Pancreas (tissue), 10 donors: ENCODE measurements at regions not wholly inside any gene's neighbourhood (a gene's known extent, or its start where the extent isn't known, plus 50 kb on each side); places are given as distances from the start of the nearest gene placed in this dataset.

Source experiments
- ATAC-seq, 4 donors: fragments of 200-7000 bp; cut with Tn5 transposase; one replicate each; pipeline versions ENCODE4 v1.8.0 to v1.9.1; 2020; ENCODE audit warnings: mild to moderate bottlenecking in 4 of 4, moderate library complexity in 4 of 4
- DNase-seq, 6 donors: peaks; one replicate each; pipeline ENCODE4 v3.0.0-alpha.2; 2020
- FAIRE-seq: peaks from 2 replicates; lab custom pipeline; 2012; peaks lifted over from hg19 to GRCh38; lab: Jason Lieb, UNC
- H3K27ac ChIP-seq, 4 donors: fragments of 200-600 bp; sonication (generic); 1 replicate in 3 of 4; 2 replicates in 1 of 4; pipeline versions ENCODE4 v1.5.0 to v1.8.0; 2020
- H3K27me3 ChIP-seq, 4 donors: fragments of 200-600 bp; one replicate each; pipeline ENCODE4 v1.8.0; 2021
- H3K36me3 ChIP-seq, 3 donors: fragments of 200-600 bp; sonication (generic) in 1 of 3; one replicate each; pipeline versions ENCODE4 v1.5.0 to v1.8.0; 2020 to 2021
- H3K4me1 ChIP-seq, 3 donors: fragments of 200-600 bp; one replicate each; pipeline ENCODE4 v1.8.0; 2021
- H3K4me3 ChIP-seq, 4 donors: fragments of 200-600 bp; sonication (generic) in 2 of 4; one replicate each; pipeline versions ENCODE4 v1.5.0 to v1.8.0; 2020 to 2021
- H3K9me3 ChIP-seq, 4 donors: fragments of 200-600 bp; one replicate each; pipeline ENCODE4 v1.8.0; 2021
- CTCF ChIP-seq, 4 donors: fragments of 200-600 bp; sonication (generic) in 3 of 4; IDR thresholded peaks; one replicate each; pipeline versions ENCODE4 v1.5.0 to v1.8.0; 2021; ENCODE audit warnings: antibody characterized with exemption in 4 of 4
- WGBS, 2 donors: extraction: QIAGEN DNeasy Blood & Tissue Kit; methylation state at CpG; one replicate each; pipeline ENCODE4 v1.1.7; 2013; 5-methylcytosine and 5-hydroxymethylcytosine counted together
- intact Hi-C, 3 donors: fragments of 100-400 bp; cut with DNase I; formaldehyde crosslinking; loops; one replicate each; pipeline versions ENCODE4 v1.11.1 to v1.14.2; 2022
- donor health status: healthy with polysubstance abuse.
- donor health status: DM: no; HTN: no; CAD: no; lungs with moderate emphysema.
- donor health status: DM: no; HTN: no; CAD: no.
- donor health status: control.
- donor health status: control.
- donor health status: Bipolar disorder and iron deficiency.
- donor health status: DM: yes; HTN: yes; CAD: no.
- donor health status: DM: no; HTN: no; CAD: no.
- donor health status: DM: no; HTN: no; CAD: no.
- donor health status: DM: yes; HTN: yes; CAD: no.

- TF ChIP-seq CTCF (IDR thresholded peaks at IDR 0.05): no peak
- FAIRE-seq: no peak
- H3K27me3 ChIP-seq: no peaks in the 10 kb centered on the region
- no peak overlapping the region for H3K4me3 ChIP-seq
- H3K9me3 ChIP-seq: no peaks in the 10 kb centered on the region
- no peak for ATAC-seq
- no peak for DNase-seq
- intact Hi-C loops: no loop called here
- H3K4me1 ChIP-seq: no peaks in the 10 kb centered on the region
- no peaks in the 10 kb centered on the region for H3K36me3 ChIP-seq
- no peak overlapping the region for H3K27ac ChIP-seq
Measured at GRCh38 chr20:11853359-11853758, 64.3 kb upstream of the BTBD3 start.

DNA sequence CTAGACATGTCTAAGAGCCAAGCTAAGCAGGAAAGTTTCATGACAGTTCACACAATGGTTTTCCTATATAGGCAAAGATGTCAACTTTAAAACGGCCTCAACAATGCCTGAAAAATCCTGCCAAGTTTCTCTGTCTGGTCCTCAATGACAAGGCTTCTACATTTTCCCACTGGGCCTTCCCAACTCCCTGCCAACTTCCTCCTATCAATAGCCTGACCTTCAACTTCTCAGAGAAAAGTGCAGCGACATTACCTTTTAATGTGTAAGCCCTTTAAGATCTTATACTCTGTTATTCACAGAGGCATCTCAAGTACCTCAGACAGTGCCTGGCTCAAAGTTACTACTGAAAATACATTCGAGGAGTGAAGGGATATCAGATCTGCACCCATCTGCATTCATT, 56.2 kb upstream of the BTBD3 start:
- ATAC-seq (peak in 3 of 4 donors; percentile 14 to 78 (median 34)), DNase-seq (no peak), FAIRE-seq (no peak)
- Histone ChIP-seq H3K4me1 (peaks cover 0 to 8% (median 0%) of the 10 kb centered on the region in 3 donors), H3K9me3 (no peaks in the 10 kb centered on the region), H3K27me3 (no peaks in the 10 kb centered on the region), H3K4me3 (no peak overlapping the region), H3K27ac (no peak overlapping the region), H3K36me3 (no peaks in the 10 kb centered on the region)
- WGBS, 2 donors: 10 to 12% methylated on average over 3 of the region's 3 CpGs
- TF ChIP-seq CTCF (IDR thresholded peaks at IDR 0.05): no peak
- intact Hi-C loops: no loop called here

GRCh38 chr20:11867291-11867919, 50.3 kb upstream of the BTBD3 start:
- no peak for TF ChIP-seq CTCF (IDR thresholded peaks at IDR 0.05)
- no peak for FAIRE-seq

More at GRCh38 chr20:11867291-11867919, 50.3 kb upstream of the BTBD3 start:
- WGBS, 2 donors: 75 to 79% methylated on average over 6 of the region's 6 CpGs
- intact Hi-C loops: no loop called here
- no peak for DNase-seq
- Histone ChIP-seq H3K9me3 (no peaks in the 10 kb centered on the region), H3K27me3 (no peaks in the 10 kb centered on the region), H3K27ac (no peak overlapping the region), H3K4me3 (no peak overlapping the region), H3K4me1 (peaks cover 6 to 10% (median 6%) of the 10 kb centered on the region in 3 donors), H3K36me3 (no peaks in the 10 kb centered on the region)
- no peak for ATAC-seq
